ENCODE measurements at regions not wholly inside any gene's neighbourhood (a gene's known extent, or its start where the extent isn't known, plus 50 kb on each side); places are given as distances from the start of the nearest gene placed in this dataset.

- WGBS, 2 donors: 85 to 89% methylated on average over 3 of the region's 3 CpGs
- Histone ChIP-seq H3K27ac (no peak overlapping the region), H3K4me1 (no peaks in the 10 kb centered on the region), H3K27me3 (no peaks in the 10 kb centered on the region), H3K9me3 (no peaks in the 10 kb centered on the region), H3K36me3 (no peaks in the 10 kb centered on the region), H3K4me3 (no peak overlapping the region)
- intact Hi-C loops (cut with DNase I): no loop called here
- no peak for TF ChIP-seq CTCF (IDR thresholded peaks at IDR 0.05)
- no peak for DNase-seq
- ATAC-seq: no peak
Observed at GRCh38 chr11:15499674-15500073, 385.0 kb downstream of the INSC start.

- no peak for ATAC-seq
- Histone ChIP-seq H3K36me3 (no peaks in the 10 kb centered on the region), H3K27ac (no peak overlapping the region), H3K9me3 (no peaks in the 10 kb centered on the region), H3K27me3 (no peaks in the 10 kb centered on the region), H3K4me1 (no peaks in the 10 kb centered on the region), H3K4me3 (no peak overlapping the region)
- TF ChIP-seq CTCF (IDR thresholded peaks at IDR 0.05): no peak
- intact Hi-C loops (cut with DNase I): no loop called here
- 55 to 65% methylated on average over 4 of the region's 4 CpGs for WGBS, 2 donors
- no peak for DNase-seq
Observed at GRCh38 chr11:15500643-15501042, 385.9 kb downstream of the INSC start.

- no peaks in the 10 kb centered on the region for H3K4me1 ChIP-seq
- H3K4me3 ChIP-seq: no peak overlapping the region
- no peak for ATAC-seq
- no peak overlapping the region for H3K27ac ChIP-seq
- 81 to 91% methylated on average over 7 of the region's 7 CpGs for WGBS, 2 donors
- no peaks in the 10 kb centered on the region for H3K9me3 ChIP-seq
- no peaks in the 10 kb centered on the region for H3K27me3 ChIP-seq
- no peak for DNase-seq
- intact Hi-C loops (cut with DNase I): no loop called here
- TF ChIP-seq CTCF (IDR thresholded peaks at IDR 0.05): no peak
- H3K36me3 ChIP-seq: no peaks in the 10 kb centered on the region
Observed at GRCh38 chr11:15501566-15501965, 386.8 kb downstream of the INSC start.

- no peaks in the 10 kb centered on the region for H3K9me3 ChIP-seq
- ATAC-seq (no peak), DNase-seq (no peak)
- no peaks in the 10 kb centered on the region for H3K36me3 ChIP-seq
- H3K27me3 ChIP-seq: no peaks in the 10 kb centered on the region
- H3K4me3 ChIP-seq: no peak overlapping the region
- 96 to 100% methylated on average over 1 of the region's 1 CpG for WGBS, 2 donors
- no peaks in the 10 kb centered on the region for H3K4me1 ChIP-seq
- intact Hi-C loops (cut with DNase I): no loop called here
- TF ChIP-seq CTCF (IDR thresholded peaks at IDR 0.05): no peak
- no peak overlapping the region for H3K27ac ChIP-seq
Observed at GRCh38 chr11:15505155-15505554, 390.4 kb downstream of the INSC start.

GRCh38 chr11:15507592-15507991 is 392.9 kb downstream of the INSC start:
- WGBS, 2 donors: 72 to 78% methylated on average over 6 of the region's 6 CpGs
- Histone ChIP-seq H3K27me3 (no peaks in the 10 kb centered on the region), H3K4me3 (no peak overlapping the region), H3K27ac (no peak overlapping the region), H3K36me3 (no peaks in the 10 kb centered on the region), H3K9me3 (peaks cover 0 to 12% (median 0%) of the 10 kb centered on the region in 11 donors), H3K4me1 (no peaks in the 10 kb centered on the region)
- TF ChIP-seq CTCF (IDR thresholded peaks at IDR 0.05): no peak
- DNase-seq (no peak), ATAC-seq (no peak)
- intact Hi-C loops (cut with DNase I): no loop called here

All from heart right ventricle (tissue), 16 donors.